Spleen (tissue), 11 donors: ENCODE measurements at regions not wholly inside any gene's neighbourhood (a gene's known extent, or its start where the extent isn't known, plus 50 kb on each side); places are given as distances from the start of the nearest gene placed in this dataset.

ENCODE experiments used
- DNase-seq: peaks from one replicate; pipeline ENCODE4 v3.0.0-alpha.2; 2020
- H3K27ac ChIP-seq, 8 donors: fragments of 200-600 bp; sonication (generic) in 7 of 8; 1 replicate in 4 of 8; 2 replicates in 4 of 8; pipeline versions ENCODE4 v1.5.0 to v1.8.0; 2016 to 2021; ENCODE audit warnings: inconsistent platforms in 4 of 8, mild to moderate bottlenecking in 4 of 8, moderate library complexity in 1 of 8
- H3K27me3 ChIP-seq, 7 donors: fragments of 200-600 bp; sonication (generic) in 6 of 7; replicated peaks in 1 of 7; 1 replicate in 4 of 7; 2 replicates in 3 of 7; pipeline versions ENCODE4 v1.5.0 to v1.8.0; 2016 to 2021; ENCODE audit warnings: inconsistent platforms in 3 of 7, mild to moderate bottlenecking in 1 of 7
- H3K36me3 ChIP-seq, 6 donors: fragments of 200-600 bp; sonication (generic) in 5 of 6; 1 replicate in 4 of 6; 2 replicates in 2 of 6; pipeline versions ENCODE4 v1.5.0 to v1.8.0; 2016 to 2021; ENCODE audit warnings: inconsistent platforms in 2 of 6
- H3K4me1 ChIP-seq, 6 donors: fragments of 200-600 bp; sonication (generic) in 5 of 6; 1 replicate in 3 of 6; 2 replicates in 3 of 6; pipeline versions ENCODE4 v1.5.0 to v1.8.0; 2016 to 2021; ENCODE audit warnings: inconsistent platforms in 3 of 6
- H3K4me3 ChIP-seq, 8 donors: fragments of 200-600 bp; sonication (generic) in 7 of 8; 1 replicate in 4 of 8; 2 replicates in 4 of 8; pipeline versions ENCODE4 v1.5.0 to v1.8.0; 2016 to 2021; ENCODE audit warnings: inconsistent platforms in 4 of 8, mild to moderate bottlenecking in 4 of 8, moderate library complexity in 2 of 8
- H3K9me3 ChIP-seq, 8 donors: fragments of 200-600 bp; sonication (generic) in 7 of 8; 1 replicate in 4 of 8; 2 replicates in 4 of 8; pipeline versions ENCODE4 v1.5.0 to v1.8.0; 2016 to 2021; ENCODE audit warnings: inconsistent platforms in 4 of 8
- CTCF ChIP-seq, 11 experiments: fragments of 200-600 bp in 7 of 11; fragments of 450-650 bp in 4 of 11; sonication (generic) in 4 of 11; IDR thresholded peaks in 8 of 11; conservative IDR thresholded peaks in 3 of 11; 1 replicate in 7 of 11; 2 replicates in 4 of 11; pipeline versions ENCODE4 v1.4.0 to v1.8.0; 2016 to 2021; ENCODE audit warnings: antibody characterized with exemption in 11 of 11, inconsistent platforms in 4 of 11, mild to moderate bottlenecking in 1 of 11
- POLR2A ChIP-seq, 3 donors: fragments of 450-650 bp; IDR thresholded peaks; one replicate each; pipeline ENCODE4 v1.5.1; 2017; ENCODE audit warnings: antibody characterized with exemption in 3 of 3, mild to moderate bottlenecking in 1 of 3
- POLR2AphosphoS5 ChIP-seq, 3 donors: sonication (generic); formaldehyde crosslinking; IDR thresholded peaks; one replicate each; pipeline ENCODE4 v1.5.1; 2017; ENCODE audit warnings: antibody characterized with exemption in 3 of 3
- WGBS, 5 donors: extraction: QIAGEN DNeasy Blood & Tissue Kit in 3 of 5; methylation state at CpG; one replicate each; pipeline versions ENCODE4 v1.1.5 to v1.1.7; 2013 to 2018; 5-methylcytosine and 5-hydroxymethylcytosine counted together
- intact Hi-C: fragments of 100-400 bp; cut with DNase I; formaldehyde crosslinking; loops from one replicate; pipeline ENCODE4 v1.15.0; 2023; ENCODE audit warnings: low total_unique reads
- donor health status: healthy with polysubstance abuse.
- donor health status: DM: no; HTN: no; CAD: no; lungs with moderate emphysema.
- donor health status: DM: no; HTN: no; CAD: no.
- donor health status: Bipolar disorder and iron deficiency.
- donor health status: healthy.
- donor health status: DM: no; HTN: no; CAD: no.
- donor health status: DM: yes; HTN: yes; CAD: no.

- WGBS, 5 donors: 54 to 74% (median 64%) methylated on average over 2 of the region's 2 CpGs
- TF ChIP-seq POLR2AphosphoS5 (IDR thresholded peaks at IDR 0.05) (no peak), POLR2A (IDR thresholded peaks at IDR 0.05) (no peak), CTCF (IDR thresholded peaks at IDR 0.05 in 8 of 11, conservative IDR thresholded peaks at IDR 0.05 in 3 of 11) (no peak)
- Histone ChIP-seq H3K4me3 (no peak overlapping the region), H3K4me1 (no peaks in the 10 kb centered on the region), H3K27me3 (no peaks in the 10 kb centered on the region), H3K36me3 (no peaks in the 10 kb centered on the region), H3K9me3 (peaks cover 0 to 47% (median 19%) of the 10 kb centered on the region in 8 donors), H3K27ac (no peak overlapping the region)
- DNase-seq: no peak
- intact Hi-C loops: no loop called here
Observed at GRCh38 chr5:29960323-29960722, 1233.2 kb upstream of the CDH6 start.

GRCh38 chr5:29950416-29951145, 1242.9 kb upstream of the CDH6 start:
- Histone ChIP-seq H3K4me1 (no peaks in the 10 kb centered on the region), H3K27ac (no peak overlapping the region), H3K4me3 (no peak overlapping the region), H3K36me3 (no peaks in the 10 kb centered on the region), H3K27me3 (no peaks in the 10 kb centered on the region), H3K9me3 (peaks cover 0 to 11% (median 0%) of the 10 kb centered on the region in 8 donors)
- TF ChIP-seq CTCF (IDR thresholded peaks at IDR 0.05 in 8 of 11, conservative IDR thresholded peaks at IDR 0.05 in 3 of 11) (no peak), POLR2AphosphoS5 (IDR thresholded peaks at IDR 0.05) (no peak), POLR2A (IDR thresholded peaks at IDR 0.05) (no peak)
- no peak for DNase-seq
- intact Hi-C loops: no loop called here
- WGBS, 5 donors: 78 to 89% (median 81%) methylated on average over 2 of the region's 2 CpGs

GRCh38 chr5:29949301-29949872, 1244.1 kb upstream of the CDH6 start:
- H3K36me3 ChIP-seq: no peaks in the 10 kb centered on the region
- no peak overlapping the region for H3K4me3 ChIP-seq
- DNase-seq: no peak
- H3K27ac ChIP-seq: no peak overlapping the region
- no peaks in the 10 kb centered on the region for H3K4me1 ChIP-seq
- WGBS, 5 donors: 81 to 89% (median 85%) methylated on average over 7 of the region's 7 CpGs
- peaks cover 0 to 11% (median 0%) of the 10 kb centered on the region in 8 donors for H3K9me3 ChIP-seq
- H3K27me3 ChIP-seq: no peaks in the 10 kb centered on the region
- no peak for TF ChIP-seq POLR2A (IDR thresholded peaks at IDR 0.05)
- no peak for TF ChIP-seq POLR2AphosphoS5 (IDR thresholded peaks at IDR 0.05)
- no peak for TF ChIP-seq CTCF (IDR thresholded peaks at IDR 0.05 in 8 of 11, conservative IDR thresholded peaks at IDR 0.05 in 3 of 11)
- intact Hi-C loops: no loop called here

GRCh38 chr5:29944327-29944726, 1249.2 kb upstream of the CDH6 start:
- H3K27me3 ChIP-seq: no peaks in the 10 kb centered on the region
- no peak overlapping the region for H3K4me3 ChIP-seq
- H3K36me3 ChIP-seq: no peaks in the 10 kb centered on the region
- 86 to 92% (median 91%) methylated on average over 2 of the region's 2 CpGs for WGBS, 5 donors
- H3K9me3 ChIP-seq: peaks cover 0 to 7% (median 0%) of the 10 kb centered on the region in 8 donors
- H3K27ac ChIP-seq: no peak overlapping the region
- DNase-seq: no peak
- no peaks in the 10 kb centered on the region for H3K4me1 ChIP-seq
- intact Hi-C loops: no loop called here
- TF ChIP-seq POLR2A (IDR thresholded peaks at IDR 0.05) (no peak), CTCF (IDR thresholded peaks at IDR 0.05 in 8 of 11, conservative IDR thresholded peaks at IDR 0.05 in 3 of 11) (no peak), POLR2AphosphoS5 (IDR thresholded peaks at IDR 0.05) (no peak)
